Activated CD4-positive, alpha-beta T cell treated with anti-CD3 and anti-CD28 coated beads for 36 hours (primary cell): ENCODE measurements at regions not wholly inside any gene's neighbourhood (a gene's known extent, or its start where the extent isn't known, plus 50 kb on each side); places are given as distances from the start of the nearest gene placed in this dataset.

Experiments
- ATAC-seq: fragments of 200-7000 bp; cut with Tn5 transposase; one replicate; pipeline ENCODE4 v1.10.0; 2021; ENCODE audit warnings: mild to moderate bottlenecking, moderate library complexity
- CTCF ChIA-PET: fragments of 350-600 bp; sonication (Branson Sonifier 250); formaldehyde crosslinking; loops from one replicate; lab custom pipeline; 2021; ENCODE audit warnings: antibody characterized with exemption; lab: Charles Lee
- POLR2A ChIA-PET: fragments of 350-600 bp; sonication (Branson Sonifier 250); formaldehyde crosslinking; loops from one replicate; lab custom pipeline; 2021; ENCODE audit warnings: antibody characterized with exemption, inconsistent platforms; lab: Charles Lee
- DNase-seq: peaks from one replicate; pipeline ENCODE4 v3.0.0-alpha.2; 2020
- H3K27ac Mint-ChIP-seq: one replicate; pipeline ENCODE4 v1.8.0; 2021; ENCODE audit warnings: mixed read lengths
- H3K27me3 Mint-ChIP-seq: one replicate; pipeline ENCODE4 v1.8.0; 2021; ENCODE audit warnings: mixed read lengths
- H3K36me3 Mint-ChIP-seq: one replicate; pipeline ENCODE4 v1.8.0; 2021; ENCODE audit warnings: low read depth, mixed read lengths
- H3K4me1 Mint-ChIP-seq: one replicate; pipeline ENCODE4 v1.8.0; 2021; ENCODE audit warnings: mixed read lengths
- H3K4me3 Mint-ChIP-seq: one replicate; pipeline ENCODE4 v1.8.0; 2021; ENCODE audit warnings: mild to moderate bottlenecking, moderate library complexity, mixed read lengths
- H3K9me3 Mint-ChIP-seq: one replicate; pipeline ENCODE4 v1.8.0; 2021; ENCODE audit warnings: low read depth, mixed read lengths
- intact Hi-C, 2 experiments: fragments of 100-400 bp; cut with DNase I in 1 of 2; cut with micrococcal nuclease in 1 of 2; formaldehyde crosslinking; loops; one replicate each; pipeline versions ENCODE4 v1.14.2 to v1.15.1; 2022 to 2024; cut with DNase I, micrococcal nuclease

- Mint-ChIP-seq H3K4me3 (no peak overlapping the region), H3K4me1 (no peaks in the 10 kb centered on the region), H3K27ac (no peak overlapping the region), H3K9me3 (peaks cover 1% of the 10 kb centered on the region), H3K36me3 (no peaks in the 10 kb centered on the region), H3K27me3 (peaks cover 4% of the 10 kb centered on the region)
- ATAC-seq: no peak
- no peak for DNase-seq
- ChIA-PET POLR2A (no interaction called here), CTCF (no interaction called here)
- intact Hi-C loops: no loop called here
These were observed 200.5 kb upstream of the MCHR2 start for GRCh38 chr6:100194535-100194934.

GRCh38 chr6:100188754-100189153 lies 194.7 kb upstream of the MCHR2 start:
- no peaks in the 10 kb centered on the region for H3K9me3 Mint-ChIP-seq
- ChIA-PET POLR2A (no interaction called here), CTCF (no interaction called here)
- H3K27me3 Mint-ChIP-seq: peaks cover 2% of the 10 kb centered on the region
- intact Hi-C loops: no loop called here
- ATAC-seq (no peak), DNase-seq (no peak)
- H3K4me3 Mint-ChIP-seq: no peak overlapping the region
- H3K36me3 Mint-ChIP-seq: no peaks in the 10 kb centered on the region
- H3K4me1 Mint-ChIP-seq: no peaks in the 10 kb centered on the region
- H3K27ac Mint-ChIP-seq: no peak overlapping the region

DNA sequence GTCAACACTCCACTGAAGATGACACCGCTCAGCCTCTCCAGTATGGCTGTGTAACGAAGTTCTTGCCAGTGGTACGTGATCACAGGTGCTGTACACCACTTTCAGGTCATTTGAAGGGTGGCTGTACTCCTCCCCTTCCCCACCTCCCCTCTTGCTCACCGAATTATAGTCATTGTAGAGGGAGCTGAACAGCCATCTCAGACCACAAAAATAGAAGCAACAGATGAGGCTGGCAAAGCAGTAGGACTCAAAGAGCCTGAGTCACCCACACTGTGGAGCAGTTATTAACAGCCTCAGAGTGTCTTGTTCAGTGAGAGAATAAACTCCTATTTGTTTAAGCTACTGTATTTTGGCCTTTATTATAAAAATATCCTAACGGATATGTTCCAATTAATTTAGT lies 192.5 kb upstream of the MCHR2 start:
- intact Hi-C loops: no loop called here
- CTCF ChIA-PET: interaction anchor here (1.0 kb wide), 1 partner anchor 10 kb away, joined by 3 read pairs; no protein-coding TSS in a partner anchor
- Mint-ChIP-seq H3K9me3 (no peaks in the 10 kb centered on the region), H3K36me3 (no peaks in the 10 kb centered on the region), H3K4me1 (no peaks in the 10 kb centered on the region), H3K27ac (no peak overlapping the region), H3K4me3 (no peak overlapping the region), H3K27me3 (peaks cover 2% of the 10 kb centered on the region)
- DNase-seq (no peak), ATAC-seq (no peak)
- POLR2A ChIA-PET: no interaction called here

GRCh38 chr6:100185615-100186014 lies 191.6 kb upstream of the MCHR2 start:
- no peaks in the 10 kb centered on the region for H3K9me3 Mint-ChIP-seq
- intact Hi-C loops: no loop called here
- no peak for DNase-seq
- H3K36me3 Mint-ChIP-seq: no peaks in the 10 kb centered on the region
- H3K4me3 Mint-ChIP-seq: no peak overlapping the region
- ChIA-PET CTCF (no interaction called here), POLR2A (no interaction called here)
- H3K27ac Mint-ChIP-seq: no peak overlapping the region
- no peak for ATAC-seq
- H3K4me1 Mint-ChIP-seq: no peaks in the 10 kb centered on the region
- H3K27me3 Mint-ChIP-seq: peaks cover 2% of the 10 kb centered on the region

DNA sequence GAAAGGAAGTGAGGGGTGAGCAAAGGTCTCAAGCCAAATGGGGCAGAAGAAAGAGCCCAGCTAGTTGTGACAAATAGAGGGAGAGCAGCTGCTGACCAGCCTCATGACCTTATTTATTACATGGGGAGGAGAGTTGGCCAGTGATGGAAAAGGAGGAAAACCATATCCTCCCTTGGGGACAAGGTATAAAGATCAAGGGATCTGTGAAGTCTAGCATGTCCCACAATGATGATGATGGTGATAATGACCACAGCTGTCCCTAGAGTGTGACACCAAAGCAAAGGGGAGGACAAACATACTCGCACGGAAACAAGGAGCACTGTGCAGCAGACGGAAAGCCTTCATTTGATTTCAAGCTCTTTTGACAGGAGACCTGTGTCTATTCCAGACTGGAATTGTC lies 190.4 kb upstream of the MCHR2 start:
- Mint-ChIP-seq H3K27ac (no peak overlapping the region), H3K27me3 (no peaks in the 10 kb centered on the region), H3K9me3 (no peaks in the 10 kb centered on the region), H3K4me1 (no peaks in the 10 kb centered on the region), H3K4me3 (no peak overlapping the region), H3K36me3 (no peaks in the 10 kb centered on the region)
- ChIA-PET CTCF (interaction anchor here (0.8 kb wide), 1 partner anchor 20 kb away, joined by 4 read pairs; no protein-coding TSS in a partner anchor), POLR2A (no interaction called here)
- ATAC-seq: no peak
- DNase-seq: no peak
- intact Hi-C loops: no loop called here

DNA sequence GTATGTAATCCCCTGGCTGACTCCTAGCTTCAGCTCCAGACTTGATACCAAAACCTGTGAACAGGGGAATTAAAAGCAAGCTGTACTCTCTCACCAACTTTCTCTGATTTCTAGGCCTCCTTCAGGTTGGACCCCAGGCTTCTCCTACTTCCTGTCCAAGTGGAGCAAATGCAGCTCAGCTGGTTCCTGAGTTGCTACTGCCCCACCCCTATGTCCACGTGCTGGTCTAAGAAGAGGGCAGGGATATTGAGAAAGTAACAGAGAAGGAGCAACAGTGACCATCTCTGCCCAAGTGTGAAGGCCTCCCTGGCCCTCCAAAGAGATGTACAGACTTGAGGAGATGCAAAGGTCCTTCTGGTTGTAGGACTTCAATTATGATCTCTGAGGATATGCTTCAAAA lies 188.3 kb upstream of the MCHR2 start:
- POLR2A ChIA-PET: no interaction called here
- peaks cover 3% of the 10 kb centered on the region for H3K27me3 Mint-ChIP-seq
- H3K9me3 Mint-ChIP-seq: no peaks in the 10 kb centered on the region
- CTCF ChIA-PET: no interaction called here
- no peak overlapping the region for H3K4me3 Mint-ChIP-seq
- DNase-seq: no peak
- no peak overlapping the region for H3K27ac Mint-ChIP-seq
- no peaks in the 10 kb centered on the region for H3K4me1 Mint-ChIP-seq
- no peak for ATAC-seq
- intact Hi-C loops: no loop called here
- H3K36me3 Mint-ChIP-seq: no peaks in the 10 kb centered on the region

DNA sequence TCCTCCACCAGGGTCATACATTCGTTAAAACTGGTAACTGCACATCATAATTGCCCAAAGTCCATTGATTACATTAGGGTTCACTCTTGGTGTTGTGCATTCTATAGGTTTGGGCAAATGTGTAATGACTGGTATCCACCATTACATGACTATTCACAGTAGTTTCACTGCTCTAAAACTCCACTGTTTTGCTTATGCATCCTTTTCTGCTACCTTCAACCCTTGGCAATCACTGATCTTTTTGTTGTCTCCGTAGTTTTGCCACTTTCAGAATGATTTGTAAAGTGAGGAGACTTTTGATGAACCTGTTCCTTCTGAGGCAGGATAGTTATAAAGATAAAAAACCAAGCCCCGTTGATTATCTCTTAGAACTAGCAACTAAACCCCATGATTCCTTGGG lies 187.3 kb upstream of the MCHR2 start:
- no peak overlapping the region for H3K4me3 Mint-ChIP-seq
- CTCF ChIA-PET: no interaction called here
- no peaks in the 10 kb centered on the region for H3K4me1 Mint-ChIP-seq
- intact Hi-C loops: no loop called here
- POLR2A ChIA-PET: no interaction called here
- ATAC-seq (no peak), DNase-seq (no peak)
- no peak overlapping the region for H3K27ac Mint-ChIP-seq
- H3K27me3 Mint-ChIP-seq: peaks cover 3% of the 10 kb centered on the region
- H3K36me3 Mint-ChIP-seq: no peaks in the 10 kb centered on the region
- H3K9me3 Mint-ChIP-seq: no peaks in the 10 kb centered on the region

DNA sequence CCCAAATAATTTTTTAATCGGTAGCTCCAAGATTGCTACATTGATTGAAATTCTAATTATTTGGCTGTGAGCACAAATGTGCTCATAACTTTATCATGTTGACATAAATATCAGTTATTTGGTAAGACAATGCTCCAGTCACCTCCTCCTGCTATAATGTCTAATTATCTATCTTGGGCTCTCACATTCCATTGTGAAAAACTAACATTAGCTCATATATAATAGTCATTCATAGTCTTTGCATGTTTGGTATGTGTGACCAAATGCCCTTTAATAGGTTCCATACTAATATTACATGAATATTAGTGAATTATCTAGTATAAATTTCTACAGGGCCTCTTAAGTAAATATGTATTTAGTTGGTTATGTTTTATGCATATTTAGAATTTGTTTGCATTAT lies 185.6 kb upstream of the MCHR2 start:
- Mint-ChIP-seq H3K9me3 (no peaks in the 10 kb centered on the region), H3K4me3 (no peak overlapping the region), H3K4me1 (no peaks in the 10 kb centered on the region), H3K27me3 (peaks cover 3% of the 10 kb centered on the region), H3K36me3 (no peaks in the 10 kb centered on the region), H3K27ac (no peak overlapping the region)
- DNase-seq (no peak), ATAC-seq (no peak)
- ChIA-PET CTCF (interaction anchor here (1.1 kb wide), 1 partner anchor 83 kb away, joined by 3 read pairs; no protein-coding TSS in a partner anchor), POLR2A (interaction anchor here (0.5 kb wide), 1 partner anchor 12 kb away, joined by 3 read pairs; no protein-coding TSS in a partner anchor)
- intact Hi-C loops: loop anchor here in 1 of 2 experiments (5.0 kb wide), 1 partner anchor 298 kb away; no protein-coding TSS in a partner anchor

- no peaks in the 10 kb centered on the region for H3K36me3 Mint-ChIP-seq
- POLR2A ChIA-PET: no interaction called here
- H3K27me3 Mint-ChIP-seq: peaks cover 3% of the 10 kb centered on the region
- H3K9me3 Mint-ChIP-seq: no peaks in the 10 kb centered on the region
- no peaks in the 10 kb centered on the region for H3K4me1 Mint-ChIP-seq
- intact Hi-C loops: loop anchor here in 1 of 2 experiments (5.0 kb wide), 1 partner anchor 299 kb away; no protein-coding TSS in a partner anchor
- no peak overlapping the region for H3K4me3 Mint-ChIP-seq
- ATAC-seq (no peak), DNase-seq (no peak)
- CTCF ChIA-PET: no interaction called here
- H3K27ac Mint-ChIP-seq: no peak overlapping the region
These were observed 183.9 kb upstream of the MCHR2 start for GRCh38 chr6:100177956-100178355.

GRCh38 chr6:100176951-100177710 lies 183.1 kb upstream of the MCHR2 start:
- CTCF ChIA-PET: interaction anchor here (1.2 kb wide), 1 partner anchor 8 kb away, joined by 3 read pairs; no protein-coding TSS in a partner anchor

DNA sequence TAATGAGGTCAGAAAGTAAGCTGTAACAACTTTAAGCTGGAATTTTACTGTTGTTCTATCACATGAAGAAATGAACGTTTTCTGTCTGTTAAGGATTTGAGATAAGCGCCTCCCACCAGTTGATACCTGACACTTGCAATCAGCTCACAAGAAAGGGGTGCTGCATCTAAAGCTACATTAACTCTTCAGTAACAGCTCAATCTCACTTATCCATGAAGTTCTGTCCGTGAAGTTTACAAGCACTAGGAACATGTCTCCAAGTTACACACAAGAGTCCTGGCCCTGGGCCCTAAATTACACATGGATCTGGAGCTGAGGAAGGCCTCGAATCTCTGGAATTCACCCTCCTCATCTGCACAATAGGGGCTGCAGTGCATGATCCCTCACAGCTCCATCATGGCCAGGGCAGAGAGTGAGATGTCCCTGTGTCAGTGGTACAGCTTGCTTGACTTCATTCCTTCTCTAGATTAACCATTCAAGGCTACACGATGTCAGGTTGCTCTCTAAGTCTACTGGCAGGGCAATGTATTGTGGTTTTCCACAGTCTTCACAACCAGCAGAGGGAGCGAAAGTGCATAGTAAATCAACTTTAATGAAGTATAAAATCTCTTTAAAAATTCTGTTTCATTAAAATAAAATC lies 182.4 kb upstream of the MCHR2 start:
- intact Hi-C loops: loop anchor here in 1 of 2 experiments (5.0 kb wide), 1 partner anchor 301 kb away; no protein-coding TSS in a partner anchor
- POLR2A ChIA-PET: no interaction called here
- Mint-ChIP-seq H3K4me1 (no peaks in the 10 kb centered on the region), H3K9me3 (no peaks in the 10 kb centered on the region), H3K27me3 (peaks cover 6% of the 10 kb centered on the region), H3K4me3 (no peak overlapping the region), H3K27ac (no peak overlapping the region), H3K36me3 (no peaks in the 10 kb centered on the region)
- CTCF ChIA-PET: interaction anchor here (1.0 to 1.2 kb wide), 2 partner anchors 9 to 10 kb away, joined by 3 read pairs; no protein-coding TSS in a partner anchor
- ATAC-seq: no peak
- no peak for DNase-seq

More at GRCh38 chr6:100176951-100177710, 183.1 kb upstream of the MCHR2 start:
- H3K9me3 Mint-ChIP-seq: no peaks in the 10 kb centered on the region
- H3K27me3 Mint-ChIP-seq: peaks cover 6% of the 10 kb centered on the region
- ATAC-seq (no peak), DNase-seq (no peak)
- H3K27ac Mint-ChIP-seq: no peak overlapping the region
- H3K36me3 Mint-ChIP-seq: no peaks in the 10 kb centered on the region
- H3K4me3 Mint-ChIP-seq: no peak overlapping the region
- intact Hi-C loops: loop anchor here in 1 of 2 experiments (5.0 kb wide), 1 partner anchor 300 kb away; no protein-coding TSS in a partner anchor
- no peaks in the 10 kb centered on the region for H3K4me1 Mint-ChIP-seq
- POLR2A ChIA-PET: no interaction called here
